PC-3 (cell line): ENCODE measurements at regions not wholly inside any gene's neighbourhood (a gene's known extent, or its start where the extent isn't known, plus 50 kb on each side); places are given as distances from the start of the nearest gene placed in this dataset.

Experiments
- EZH2phosphoT487 ChIP-seq: fragments of 300-600 bp; sonication (generic); IDR thresholded peaks from 2 replicates; pipeline ENCODE4 v1.6.1; 2018; ENCODE audit warnings: mild to moderate bottlenecking, antibody characterized with exemption, low read length, borderline replicate concordance
- TF ChIP-seq, protein P1 (sequence below): fragments of 300-600 bp; sonication (generic); conservative IDR thresholded peaks from 2 replicates; pipeline ENCODE4 v1.5.1; 2017; ENCODE audit warnings: antibody characterized with exemption, low read depth, mild to moderate bottlenecking, low read length

DNA sequence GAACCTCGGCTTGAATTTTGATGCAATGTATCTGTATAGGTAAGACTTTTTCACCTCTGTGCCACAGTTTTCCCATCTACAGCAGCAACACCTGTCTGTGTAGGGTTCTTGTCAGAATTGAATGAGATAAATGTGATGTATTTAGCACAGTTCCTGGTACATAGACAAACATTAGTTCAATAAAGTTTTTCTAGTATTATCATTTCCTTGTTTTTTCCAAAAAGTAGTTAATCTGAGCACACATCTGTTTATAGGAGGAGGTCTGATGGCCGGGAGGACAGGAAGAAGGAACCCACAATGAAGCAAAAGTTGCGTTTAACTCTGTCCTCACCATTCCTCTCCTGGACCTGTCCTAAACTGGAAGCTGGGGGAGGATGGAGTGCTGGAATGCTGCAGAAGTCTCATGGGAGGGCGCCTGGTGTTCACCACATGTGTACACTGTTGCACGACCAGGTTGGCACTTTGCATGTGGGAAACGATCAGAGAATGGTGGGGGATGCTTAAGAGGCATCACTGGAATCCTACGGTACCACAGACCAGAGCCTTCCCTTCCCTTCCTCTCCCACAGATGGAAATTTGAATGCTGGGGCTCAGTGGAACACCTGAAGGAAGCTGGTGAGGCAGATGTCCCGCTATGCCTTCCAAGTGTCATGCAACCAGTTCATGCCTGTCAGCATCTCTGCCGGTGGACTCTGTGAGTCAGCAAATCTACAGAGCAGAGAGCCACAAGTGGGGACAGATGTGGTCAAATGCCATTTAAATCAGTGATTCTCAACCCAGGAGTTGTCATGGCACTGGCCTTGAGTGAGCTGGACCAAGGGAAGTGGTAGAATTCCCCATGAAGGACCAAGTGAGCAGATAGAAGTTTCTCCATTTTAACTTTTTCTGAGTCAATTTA, 315.6 kb downstream of the DLEU7 start:
- TF ChIP-seq, protein P1, sequence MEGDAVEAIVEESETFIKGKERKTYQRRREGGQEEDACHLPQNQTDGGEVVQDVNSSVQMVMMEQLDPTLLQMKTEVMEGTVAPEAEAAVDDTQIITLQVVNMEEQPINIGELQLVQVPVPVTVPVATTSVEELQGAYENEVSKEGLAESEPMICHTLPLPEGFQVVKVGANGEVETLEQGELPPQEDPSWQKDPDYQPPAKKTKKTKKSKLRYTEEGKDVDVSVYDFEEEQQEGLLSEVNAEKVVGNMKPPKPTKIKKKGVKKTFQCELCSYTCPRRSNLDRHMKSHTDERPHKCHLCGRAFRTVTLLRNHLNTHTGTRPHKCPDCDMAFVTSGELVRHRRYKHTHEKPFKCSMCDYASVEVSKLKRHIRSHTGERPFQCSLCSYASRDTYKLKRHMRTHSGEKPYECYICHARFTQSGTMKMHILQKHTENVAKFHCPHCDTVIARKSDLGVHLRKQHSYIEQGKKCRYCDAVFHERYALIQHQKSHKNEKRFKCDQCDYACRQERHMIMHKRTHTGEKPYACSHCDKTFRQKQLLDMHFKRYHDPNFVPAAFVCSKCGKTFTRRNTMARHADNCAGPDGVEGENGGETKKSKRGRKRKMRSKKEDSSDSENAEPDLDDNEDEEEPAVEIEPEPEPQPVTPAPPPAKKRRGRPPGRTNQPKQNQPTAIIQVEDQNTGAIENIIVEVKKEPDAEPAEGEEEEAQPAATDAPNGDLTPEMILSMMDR: no peak
- no peak for TF ChIP-seq EZH2phosphoT487
